H1 (cell line): ENCODE measurements at regions not wholly inside any gene's neighbourhood (a gene's known extent, or its start where the extent isn't known, plus 50 kb on each side); places are given as distances from the start of the nearest gene placed in this dataset.
"Not testable (repeated sequence)": the region's sequence is repeated elsewhere in the genome, so short reads cannot be mapped to it uniquely, and the experiment has no call there.

Experiments
- CBX5 ChIP-seq: fragments of 300-800, 300-1000 bp; sonication (generic); IDR thresholded peaks from 2 replicates; pipeline ENCODE4 v1.7.1; 2016; ENCODE audit warnings: antibody characterized with exemption, low read length, low read depth
- CTCF ChIP-seq, 3 experiments: IDR thresholded peaks; 1 replicate in 2 of 3; 2 replicates in 1 of 3; pipeline versions ENCODE4 v1.5.1 to v1.6.1; 2011; ENCODE audit warnings: low read length in 3 of 3, mild to moderate bottlenecking in 3 of 3, inconsistent platforms in 2 of 3, low read depth in 1 of 3, moderate library complexity in 1 of 3; ENCODE audit not compliant: insufficient read depth in 1 of 3; ENCODE audit errors: control extremely low read depth in 1 of 3
- EGR1 ChIP-seq: IDR thresholded peaks from 2 replicates; pipeline ENCODE4 v1.6.1; 2011; ENCODE audit warnings: low read depth, low read length, borderline replicate concordance
- EZH2 ChIP-seq: fragments of 200-600 bp; sonication (generic); IDR thresholded peaks from 2 replicates; pipeline ENCODE4 v1.7.1; 2012; ENCODE audit warnings: low read depth, mild to moderate bottlenecking, moderate library complexity, low read length, inconsistent platforms; ENCODE audit not compliant: severe bottlenecking
- KDM1A ChIP-seq: fragments of 200-600, 300-600 bp; sonication (generic); IDR thresholded peaks from 2 replicates; pipeline ENCODE4 v1.7.1; 2016; ENCODE audit warnings: mild to moderate bottlenecking, low read length, borderline replicate concordance
- MAX ChIP-seq: IDR thresholded peaks from 2 replicates; pipeline ENCODE4 v1.6.1; 2012; ENCODE audit warnings: inconsistent platforms
- PHF8 ChIP-seq: fragments of 200-600 bp; sonication (generic); conservative IDR thresholded peaks from 2 replicates; pipeline ENCODE4 v1.7.1; 2012; ENCODE audit warnings: low read depth, mild to moderate bottlenecking, inconsistent platforms, low read length, moderate library complexity
- POLR2A ChIP-seq, 2 experiments: IDR thresholded peaks; 1 replicate in 1 of 2; 2 replicates in 1 of 2; pipeline ENCODE4 v1.6.1; 2011; ENCODE audit warnings: low read depth in 2 of 2, low read length in 2 of 2, mild to moderate bottlenecking in 2 of 2; ENCODE audit errors: control extremely low read depth in 1 of 2
- POLR2AphosphoS5 ChIP-seq: IDR thresholded peaks from 2 replicates; pipeline ENCODE4 v1.6.1; 2011; ENCODE audit warnings: low read depth, low read length
- TAF1 ChIP-seq: IDR thresholded peaks from 2 replicates; pipeline ENCODE4 v1.6.1; 2011; ENCODE audit warnings: mild to moderate bottlenecking, low read depth, low read length
- ZNF274 ChIP-seq: IDR thresholded peaks from 2 replicates; pipeline ENCODE4 v1.7.0; 2012; ENCODE audit warnings: low read length, borderline replicate concordance; ENCODE audit errors: extremely low read depth

DNA sequence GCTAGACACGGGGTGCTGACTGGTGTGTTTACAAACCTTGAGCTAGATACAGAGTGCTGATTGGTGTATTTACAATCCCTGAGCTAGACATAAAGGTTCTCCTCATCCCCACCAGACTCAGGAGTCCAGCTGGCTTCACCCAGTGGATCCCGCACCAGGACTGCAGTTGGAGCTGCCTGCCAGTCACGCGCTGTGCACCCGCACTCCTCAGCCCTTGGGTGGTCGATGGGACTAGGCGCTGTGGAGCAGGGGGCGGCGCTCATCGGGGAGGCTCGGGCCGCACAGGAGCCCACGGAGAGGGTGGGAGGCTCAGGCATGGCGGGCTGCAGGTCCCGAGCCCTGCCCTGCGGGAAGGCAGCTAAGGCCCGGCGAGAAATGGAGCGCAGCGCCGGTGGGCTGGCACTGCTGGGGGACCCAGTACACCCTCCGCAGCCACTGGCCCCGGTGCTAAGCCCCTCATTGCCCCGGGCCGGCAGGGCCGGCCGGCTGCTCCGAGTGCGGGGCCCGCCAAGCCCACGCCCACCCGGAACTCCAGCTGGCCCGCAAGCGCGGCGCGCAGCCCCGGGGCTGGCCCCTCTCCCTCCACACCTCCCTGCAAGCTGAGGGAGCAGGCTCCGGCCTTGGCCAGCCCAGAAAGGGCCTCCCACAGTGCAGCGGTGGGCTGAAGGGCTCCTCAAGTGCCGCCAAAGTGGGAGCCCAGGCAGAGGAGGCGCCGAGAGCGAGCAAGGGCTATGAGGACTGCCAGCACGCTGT, 406.4 kb downstream of the HLX start:
- TF ChIP-seq KDM1A; EGR1; CBX5; CTCF (IDR thresholded peaks at IDR 0.05; ENCODE audit: control extremely low read depth in 1 of 3, insufficient read depth in 1 of 3, low read depth in 1 of 3, low read length in 3 of 3); PHF8; EZH2; POLR2A (IDR thresholded peaks at IDR 0.05; ENCODE audit: control extremely low read depth in 1 of 2, low read depth in 2 of 2, low read length in 2 of 2); POLR2AphosphoS5; MAX; ZNF274; TAF1: not testable (repeated sequence)
